ENCODE measurements at regions not wholly inside any gene's neighbourhood (a gene's known extent, or its start where the extent isn't known, plus 50 kb on each side); places are given as distances from the start of the nearest gene placed in this dataset.
A peak's percentile ranks its signal among the peaks of the same experiment; 100 is the strongest.

DNA sequence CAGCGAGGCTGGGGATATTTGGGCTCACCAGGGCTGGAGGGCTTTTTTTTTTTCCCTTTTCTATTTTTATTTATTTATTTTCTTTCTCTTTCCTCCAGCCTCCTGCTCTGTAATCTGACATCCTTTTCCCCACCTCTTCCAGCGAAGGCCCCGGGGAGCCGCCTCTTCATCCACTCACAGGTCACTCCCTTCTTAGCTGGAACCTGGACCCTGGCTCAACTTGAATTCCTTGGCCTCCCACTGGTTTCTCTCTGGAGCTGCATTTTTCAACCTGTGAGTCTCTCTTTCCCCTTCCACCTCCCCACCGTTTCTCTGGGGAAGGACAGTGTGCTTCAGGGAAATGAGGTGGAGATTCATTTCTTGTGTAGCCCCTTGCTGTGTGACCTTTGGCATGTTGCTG is 82.0 kb downstream of the MRM1 start:
- DNase-seq (no peak), ATAC-seq (no peak)
- H3K36me3 ChIP-seq (ENCODE audit: low read depth, low read length) = no peaks in the 10 kb centered on the region
- TF ChIP-seq, protein P1, sequence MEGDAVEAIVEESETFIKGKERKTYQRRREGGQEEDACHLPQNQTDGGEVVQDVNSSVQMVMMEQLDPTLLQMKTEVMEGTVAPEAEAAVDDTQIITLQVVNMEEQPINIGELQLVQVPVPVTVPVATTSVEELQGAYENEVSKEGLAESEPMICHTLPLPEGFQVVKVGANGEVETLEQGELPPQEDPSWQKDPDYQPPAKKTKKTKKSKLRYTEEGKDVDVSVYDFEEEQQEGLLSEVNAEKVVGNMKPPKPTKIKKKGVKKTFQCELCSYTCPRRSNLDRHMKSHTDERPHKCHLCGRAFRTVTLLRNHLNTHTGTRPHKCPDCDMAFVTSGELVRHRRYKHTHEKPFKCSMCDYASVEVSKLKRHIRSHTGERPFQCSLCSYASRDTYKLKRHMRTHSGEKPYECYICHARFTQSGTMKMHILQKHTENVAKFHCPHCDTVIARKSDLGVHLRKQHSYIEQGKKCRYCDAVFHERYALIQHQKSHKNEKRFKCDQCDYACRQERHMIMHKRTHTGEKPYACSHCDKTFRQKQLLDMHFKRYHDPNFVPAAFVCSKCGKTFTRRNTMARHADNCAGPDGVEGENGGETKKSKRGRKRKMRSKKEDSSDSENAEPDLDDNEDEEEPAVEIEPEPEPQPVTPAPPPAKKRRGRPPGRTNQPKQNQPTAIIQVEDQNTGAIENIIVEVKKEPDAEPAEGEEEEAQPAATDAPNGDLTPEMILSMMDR (conservative IDR thresholded peaks at IDR 0.05; ENCODE audit: low read depth, low read length) = no peak
- TF ChIP-seq EZH2phosphoT487 (IDR thresholded peaks at IDR 0.05; ENCODE audit: borderline replicate concordance, low read length) = no peak
- no peak for TF ChIP-seq EZH2 (IDR thresholded peaks at IDR 0.05; ENCODE audit: low read length, unreplicated experiment)
- no peak overlapping the region for H3K4me2 ChIP-seq (ENCODE audit: low read length)
- H3K4me1 ChIP-seq (ENCODE audit: insufficient read depth, low read length) = no peaks in the 10 kb centered on the region
- no peak overlapping the region for H3K27ac ChIP-seq (ENCODE audit: low read length)
- no peaks in the 10 kb centered on the region for H3K27me3 ChIP-seq (ENCODE audit: low read length)
- H3K79me2 ChIP-seq (ENCODE audit: low read length) = no peaks in the 10 kb centered on the region
- H2AFZ ChIP-seq (ENCODE audit: low read length) = no peak overlapping the region
- intact Hi-C loops (cut with micrococcal nuclease) = no loop called here
- no peaks in the 10 kb centered on the region for H4K20me1 ChIP-seq (ENCODE audit: low read length)
- BruUV-seq (replicated peaks) = no TSS peak
- no peak overlapping the region for H3K4me3 ChIP-seq (ENCODE audit: low read length)
- no peaks in the 10 kb centered on the region for H3K9me2 ChIP-seq (replicated peaks; ENCODE audit: low read length)
- H3K9me3 ChIP-seq (ENCODE audit: low read length) = no peaks in the 10 kb centered on the region
- no peak overlapping the region for H3K9ac ChIP-seq (ENCODE audit: low read length)
- CTCF ChIA-PET = no interaction called here
- H3F3A ChIP-seq (ENCODE audit: low read length, unreplicated experiment) = no peaks in the 10 kb centered on the region
- POLR2A ChIA-PET (ENCODE audit: unreplicated experiment) = no interaction called here

GRCh38 chr17:36684134-36684533 is 82.8 kb downstream of the MRM1 start:
- no peak for TF ChIP-seq EZH2 (IDR thresholded peaks at IDR 0.05; ENCODE audit: low read length, unreplicated experiment)
- no peak for TF ChIP-seq EZH2phosphoT487 (IDR thresholded peaks at IDR 0.05; ENCODE audit: borderline replicate concordance, low read length)
- TF ChIP-seq, protein P1 (conservative IDR thresholded peaks at IDR 0.05; ENCODE audit: low read depth, low read length) = no peak
- Histone ChIP-seq H3K9ac (ENCODE audit: low read length) (no peak overlapping the region), H3K36me3 (ENCODE audit: low read depth, low read length) (no peaks in the 10 kb centered on the region), H3K4me2 (ENCODE audit: low read length) (no peak overlapping the region), H3F3A (ENCODE audit: low read length, unreplicated experiment) (no peaks in the 10 kb centered on the region), H4K20me1 (ENCODE audit: low read length) (no peaks in the 10 kb centered on the region), H3K4me1 (ENCODE audit: insufficient read depth, low read length) (no peaks in the 10 kb centered on the region), H3K79me2 (ENCODE audit: low read length) (no peaks in the 10 kb centered on the region), H3K27ac (ENCODE audit: low read length) (no peak overlapping the region), H3K4me3 (ENCODE audit: low read length) (no peak overlapping the region), H3K27me3 (ENCODE audit: low read length) (no peaks in the 10 kb centered on the region), H3K9me2 (replicated peaks; ENCODE audit: low read length) (no peaks in the 10 kb centered on the region), H2AFZ (ENCODE audit: low read length) (no peak overlapping the region), H3K9me3 (ENCODE audit: low read length) (no peaks in the 10 kb centered on the region)
- intact Hi-C loops (cut with micrococcal nuclease) = no loop called here
- BruUV-seq (replicated peaks) = no TSS peak
- DNase-seq (no peak), ATAC-seq (no peak)
- ChIA-PET POLR2A (ENCODE audit: unreplicated experiment) (no interaction called here), CTCF (no interaction called here)

- H3K9me3 ChIP-seq (ENCODE audit: low read length) = no peaks in the 10 kb centered on the region
- no peak overlapping the region for H3K4me3 ChIP-seq (ENCODE audit: low read length)
- H3K27ac ChIP-seq (ENCODE audit: low read length) = no peak overlapping the region
- intact Hi-C loops (cut with micrococcal nuclease) = no loop called here
- no peak overlapping the region for H3K4me2 ChIP-seq (ENCODE audit: low read length)
- no peaks in the 10 kb centered on the region for H4K20me1 ChIP-seq (ENCODE audit: low read length)
- no TSS peak for BruUV-seq (replicated peaks)
- ATAC-seq (no peak), DNase-seq (peak; percentile 5)
- H2AFZ ChIP-seq (ENCODE audit: low read length) = no peak overlapping the region
- H3K9ac ChIP-seq (ENCODE audit: low read length) = no peak overlapping the region
- ChIA-PET POLR2A (ENCODE audit: unreplicated experiment) (no interaction called here), CTCF (no interaction called here)
- no peaks in the 10 kb centered on the region for H3K79me2 ChIP-seq (ENCODE audit: low read length)
- H3K4me1 ChIP-seq (ENCODE audit: insufficient read depth, low read length) = no peaks in the 10 kb centered on the region
- TF ChIP-seq EZH2phosphoT487 (IDR thresholded peaks at IDR 0.05; ENCODE audit: borderline replicate concordance, low read length) (no peak), EZH2 (IDR thresholded peaks at IDR 0.05; ENCODE audit: low read length, unreplicated experiment) (no peak)
- TF ChIP-seq, protein P1 (conservative IDR thresholded peaks at IDR 0.05; ENCODE audit: low read depth, low read length) = no peak
- H3K27me3 ChIP-seq (ENCODE audit: low read length) = no peaks in the 10 kb centered on the region
- no peaks in the 10 kb centered on the region for H3K9me2 ChIP-seq (replicated peaks; ENCODE audit: low read length)
- no peaks in the 10 kb centered on the region for H3F3A ChIP-seq (ENCODE audit: low read length, unreplicated experiment)
- H3K36me3 ChIP-seq (ENCODE audit: low read depth, low read length) = no peaks in the 10 kb centered on the region
Observed at GRCh38 chr17:36686123-36686669, 84.8 kb downstream of the MRM1 start.
